ENCODE measurements at regions not wholly inside any gene's neighbourhood (a gene's known extent, or its start where the extent isn't known, plus 50 kb on each side); places are given as distances from the start of the nearest gene placed in this dataset.

- in situ Hi-C loops (cut with HindIII; ENCODE audit: low sequenced_read_pairs), result no loop called here
Measured at GRCh38 chr2:220081171-220081570, 453.7 kb downstream of the SLC4A3 start.

GRCh38 chr2:220090050-220090449, 462.6 kb downstream of the SLC4A3 start:
- in situ Hi-C loops (cut with HindIII; ENCODE audit: low sequenced_read_pairs), result no loop called here

GRCh38 chr2:220096406-220096805, 469.0 kb downstream of the SLC4A3 start:
- in situ Hi-C loops (cut with HindIII; ENCODE audit: low sequenced_read_pairs), result no loop called here

GRCh38 chr2:220101980-220102379, 474.6 kb downstream of the SLC4A3 start:
- in situ Hi-C loops (cut with HindIII; ENCODE audit: low sequenced_read_pairs), result no loop called here

GRCh38 chr2:220103596-220103995, 476.2 kb downstream of the SLC4A3 start:
- in situ Hi-C loops (cut with HindIII; ENCODE audit: low sequenced_read_pairs), result no loop called here

- in situ Hi-C loops (cut with HindIII; ENCODE audit: low sequenced_read_pairs), result no loop called here
Measured at GRCh38 chr2:220104871-220105351, 477.5 kb downstream of the SLC4A3 start.

- in situ Hi-C loops (cut with HindIII; ENCODE audit: low sequenced_read_pairs), result no loop called here
Measured at GRCh38 chr2:220106065-220106464, 478.6 kb downstream of the SLC4A3 start.

- in situ Hi-C loops (cut with HindIII; ENCODE audit: low sequenced_read_pairs), result no loop called here
Measured at GRCh38 chr2:220107380-220107791, 480.0 kb downstream of the SLC4A3 start.

- in situ Hi-C loops (cut with HindIII; ENCODE audit: low sequenced_read_pairs), result no loop called here
Measured at GRCh38 chr2:220114443-220114842, 487.0 kb downstream of the SLC4A3 start.

- in situ Hi-C loops (cut with HindIII; ENCODE audit: low sequenced_read_pairs), result no loop called here
Measured at GRCh38 chr2:220117025-220117424, 489.6 kb downstream of the SLC4A3 start.

- in situ Hi-C loops (cut with HindIII; ENCODE audit: low sequenced_read_pairs), result no loop called here
Measured at GRCh38 chr2:220120041-220120440, 492.6 kb downstream of the SLC4A3 start.

- in situ Hi-C loops (cut with HindIII; ENCODE audit: low sequenced_read_pairs), result no loop called here
Measured at GRCh38 chr2:220123751-220124150, 496.3 kb downstream of the SLC4A3 start.

- in situ Hi-C loops (cut with HindIII; ENCODE audit: low sequenced_read_pairs), result no loop called here
Measured at GRCh38 chr2:220125551-220125950, 498.1 kb downstream of the SLC4A3 start.

- in situ Hi-C loops (cut with HindIII; ENCODE audit: low sequenced_read_pairs), result no loop called here
Measured at GRCh38 chr2:220127311-220127710, 499.9 kb downstream of the SLC4A3 start.

GRCh38 chr2:220127876-220128275, 500.4 kb downstream of the SLC4A3 start:
- in situ Hi-C loops (cut with HindIII; ENCODE audit: low sequenced_read_pairs), result no loop called here

- in situ Hi-C loops (cut with HindIII; ENCODE audit: low sequenced_read_pairs), result no loop called here
Measured at GRCh38 chr2:220129391-220129790, 502.0 kb downstream of the SLC4A3 start.

- in situ Hi-C loops (cut with HindIII; ENCODE audit: low sequenced_read_pairs), result no loop called here
Measured at GRCh38 chr2:220134756-220135534, 507.5 kb downstream of the SLC4A3 start.

GRCh38 chr2:220143336-220143735, 515.9 kb downstream of the SLC4A3 start:
- in situ Hi-C loops (cut with HindIII; ENCODE audit: low sequenced_read_pairs), result no loop called here

- in situ Hi-C loops (cut with HindIII; ENCODE audit: low sequenced_read_pairs), result no loop called here
Measured at GRCh38 chr2:220144411-220144810, 517.0 kb downstream of the SLC4A3 start.

GRCh38 chr2:220147161-220148038, 520.0 kb downstream of the SLC4A3 start:
- in situ Hi-C loops (cut with HindIII; ENCODE audit: low sequenced_read_pairs), result no loop called here

- in situ Hi-C loops (cut with HindIII; ENCODE audit: low sequenced_read_pairs), result no loop called here
Measured at GRCh38 chr2:220148471-220149248, 521.2 kb downstream of the SLC4A3 start.

Measured in DLD1 (cell line).